GM12878 (cell line): ENCODE measurements at regions not wholly inside any gene's neighbourhood (a gene's known extent, or its start where the extent isn't known, plus 50 kb on each side); places are given as distances from the start of the nearest gene placed in this dataset.

ENCODE experiments used
- BHLHE40 ChIP-seq, 2 experiments: fragments of 450-650 bp in 1 of 2; IDR thresholded peaks; 2 replicates each; pipeline ENCODE4 v1.6.1; 2011 to 2017; ENCODE audit warnings: low read depth in 2 of 2, borderline replicate concordance in 1 of 2, improper control_type of control experiment in 1 of 2, low read length in 1 of 2, mild to moderate bottlenecking in 1 of 2
- CHD1 ChIP-seq: IDR thresholded peaks from 2 replicates; pipeline ENCODE4 v1.6.1; 2012; ENCODE audit warnings: low read depth, low read length, improper control_type of control experiment
- CHD2 ChIP-seq: IDR thresholded peaks from 2 replicates; pipeline ENCODE4 v1.6.1; 2011; ENCODE audit warnings: low read depth, low read length, improper control_type of control experiment, borderline replicate concordance
- EP300 ChIP-seq, 2 experiments: fragments of 150-350 bp in 1 of 2; IDR thresholded peaks; 2 replicates each; pipeline ENCODE4 v1.6.1; 2011 to 2012; ENCODE audit warnings: low read depth in 2 of 2, low read length in 2 of 2, borderline replicate concordance in 1 of 2, improper control_type of control experiment in 1 of 2, inconsistent platforms in 1 of 2; ENCODE audit not compliant: control insufficient read depth in 1 of 2
- ETV6 ChIP-seq, 2 experiments: fragments of 450-650 bp in 1 of 2; IDR thresholded peaks in 1 of 2; conservative IDR thresholded peaks in 1 of 2; 2 replicates each; pipeline ENCODE4 v1.6.1; 2014; ENCODE audit warnings: antibody characterized with exemption in 1 of 2, borderline replicate concordance in 1 of 2, low read depth in 1 of 2, mild to moderate bottlenecking in 1 of 2, moderate library complexity in 1 of 2
- NRF1 ChIP-seq: conservative IDR thresholded peaks from 2 replicates; pipeline ENCODE4 v1.6.1; 2011; ENCODE audit warnings: mild to moderate bottlenecking, low read depth, low read length, improper control_type of control experiment
- RFX5 ChIP-seq: IDR thresholded peaks from 2 replicates; pipeline ENCODE4 v1.6.1; 2011; ENCODE audit warnings: low read depth, low read length, improper control_type of control experiment
- TF ChIP-seq, protein P1 (sequence below): IDR thresholded peaks from 2 replicates; pipeline ENCODE4 v1.6.1; 2011; ENCODE audit warnings: low read depth, mild to moderate bottlenecking, low read length, moderate library complexity, borderline replicate concordance; ENCODE audit errors: extremely low read depth

GRCh38 chr7:80302078-80302477, 167.4 kb downstream of the GNAI1 start:
- TF ChIP-seq, protein P1, sequence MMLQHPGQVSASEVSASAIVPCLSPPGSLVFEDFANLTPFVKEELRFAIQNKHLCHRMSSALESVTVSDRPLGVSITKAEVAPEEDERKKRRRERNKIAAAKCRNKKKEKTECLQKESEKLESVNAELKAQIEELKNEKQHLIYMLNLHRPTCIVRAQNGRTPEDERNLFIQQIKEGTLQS = no peak
- TF ChIP-seq BHLHE40 (IDR thresholded peaks at IDR 0.05; ENCODE audit: borderline replicate concordance in 1 of 2, low read depth in 2 of 2, low read length in 1 of 2) = no peak
- no peak for TF ChIP-seq EP300 (IDR thresholded peaks at IDR 0.05; ENCODE audit: borderline replicate concordance in 1 of 2, control insufficient read depth in 1 of 2, low read depth in 2 of 2, low read length in 2 of 2)
- no peak for TF ChIP-seq NRF1
- TF ChIP-seq RFX5 = no peak
- TF ChIP-seq ETV6 (conservative IDR thresholded peaks at IDR 0.05 in 1 of 2, IDR thresholded peaks at IDR 0.05 in 1 of 2; ENCODE audit: borderline replicate concordance in 1 of 2, low read depth in 1 of 2) = no peak
- no peak for TF ChIP-seq CHD2
- TF ChIP-seq CHD1 = no peak
